ENCODE measurements at regions not wholly inside any gene's neighbourhood (a gene's known extent, or its start where the extent isn't known, plus 50 kb on each side); places are given as distances from the start of the nearest gene placed in this dataset.

GRCh38 chr21:34260277-34261008 is 103.4 kb upstream of the KCNE2 start:
- H3K4me3 ChIP-seq (replicated peaks; ENCODE audit: low read depth, low read length) = no peak overlapping the region
- DNase-seq (ENCODE audit: low read depth) = no peak
- no peak for TF ChIP-seq CTCF (IDR thresholded peaks at IDR 0.05; ENCODE audit: low read length, missing control alignments)

- no peak for TF ChIP-seq CTCF (IDR thresholded peaks at IDR 0.05; ENCODE audit: low read length, missing control alignments)
- no peak for DNase-seq (ENCODE audit: low read depth)
- no peak overlapping the region for H3K4me3 ChIP-seq (replicated peaks; ENCODE audit: low read depth, low read length)
These were observed 101.9 kb upstream of the KCNE2 start for GRCh38 chr21:34261841-34262468.

- H3K4me3 ChIP-seq (replicated peaks; ENCODE audit: low read depth, low read length) = no peak overlapping the region
- no peak for DNase-seq (ENCODE audit: low read depth)
- no peak for TF ChIP-seq CTCF (IDR thresholded peaks at IDR 0.05; ENCODE audit: low read length, missing control alignments)
These were observed 101.3 kb upstream of the KCNE2 start for GRCh38 chr21:34262469-34262845.

- TF ChIP-seq CTCF (IDR thresholded peaks at IDR 0.05; ENCODE audit: low read length, missing control alignments) = no peak
- DNase-seq (ENCODE audit: low read depth) = no peak
- H3K4me3 ChIP-seq (replicated peaks; ENCODE audit: low read depth, low read length) = no peak overlapping the region
These were observed 100.2 kb upstream of the KCNE2 start for GRCh38 chr21:34263629-34264028.

GRCh38 chr21:34266351-34266750 is 97.5 kb upstream of the KCNE2 start:
- TF ChIP-seq CTCF (IDR thresholded peaks at IDR 0.05; ENCODE audit: low read length, missing control alignments) = no peak
- no peak for DNase-seq (ENCODE audit: low read depth)
- no peak overlapping the region for H3K4me3 ChIP-seq (replicated peaks; ENCODE audit: low read depth, low read length)

- H3K4me3 ChIP-seq (replicated peaks; ENCODE audit: low read depth, low read length) = no peak overlapping the region
- DNase-seq (ENCODE audit: low read depth) = no peak
- TF ChIP-seq CTCF (IDR thresholded peaks at IDR 0.05; ENCODE audit: low read length, missing control alignments) = no peak
These were observed 95.3 kb upstream of the KCNE2 start for GRCh38 chr21:34268493-34268892.

GRCh38 chr21:34270411-34270810 is 93.4 kb upstream of the KCNE2 start:
- no peak for TF ChIP-seq CTCF (IDR thresholded peaks at IDR 0.05; ENCODE audit: low read length, missing control alignments)
- no peak overlapping the region for H3K4me3 ChIP-seq (replicated peaks; ENCODE audit: low read depth, low read length)
- DNase-seq (ENCODE audit: low read depth) = no peak

Data from fibroblast of pulmonary artery (primary cell).